Stomach (tissue), 8 donors: ENCODE measurements at regions not wholly inside any gene's neighbourhood (a gene's known extent, or its start where the extent isn't known, plus 50 kb on each side); places are given as distances from the start of the nearest gene placed in this dataset.

Source experiments
- DNase-seq, 2 donors: peaks; one replicate each; pipeline versions ENCODE4 v3.0.0 to v3.0.0-alpha.2; 2013 to 2019
- H3K27ac ChIP-seq, 5 donors: fragments of 200-600 bp in 4 of 5; sonication (generic) in 4 of 5; one replicate each; pipeline ENCODE4 v1.5.1; 2013 to 2019; ENCODE audit warnings: mild to moderate bottlenecking in 1 of 5, moderate library complexity in 1 of 5
- H3K27me3 ChIP-seq, 3 donors: fragments of 200-600 bp; sonication (generic); one replicate each; pipeline ENCODE4 v1.5.1; 2017 to 2019; ENCODE audit warnings: mixed run types in 1 of 3
- H3K36me3 ChIP-seq, 4 donors: fragments of 200-600 bp; sonication (generic); 1 replicate in 3 of 4; 2 replicates in 1 of 4; pipeline ENCODE4 v1.5.1; 2016 to 2019
- H3K4me1 ChIP-seq, 4 donors: fragments of 200-600 bp; sonication (generic); one replicate each; pipeline ENCODE4 v1.5.1; 2016 to 2019
- H3K4me3 ChIP-seq, 4 donors: fragments of 200-600 bp; sonication (generic) in 3 of 4; one replicate each; pipeline ENCODE4 v1.5.1; 2016 to 2019; ENCODE audit warnings: mild to moderate bottlenecking in 1 of 4
- H3K9me3 ChIP-seq, 4 donors: fragments of 200-600 bp; sonication (generic); one replicate each; pipeline ENCODE4 v1.5.1; 2016 to 2019
- EP300 ChIP-seq: sonication (generic); formaldehyde crosslinking; IDR thresholded peaks from one replicate; pipeline ENCODE4 v1.6.1; 2017; ENCODE audit warnings: antibody characterized with exemption
- POLR2A ChIP-seq, 4 donors: fragments of 450-650 bp; IDR thresholded peaks; one replicate each; pipeline ENCODE4 v1.6.1; 2016; ENCODE audit warnings: antibody characterized with exemption in 4 of 4, control low read depth in 2 of 4, mild to moderate bottlenecking in 1 of 4, moderate library complexity in 1 of 4
- POLR2AphosphoS5 ChIP-seq, 3 donors: sonication (generic); formaldehyde crosslinking; IDR thresholded peaks; one replicate each; pipeline ENCODE4 v1.6.1; 2016; ENCODE audit warnings: antibody characterized with exemption in 3 of 3
- WGBS, 5 donors: extraction: QIAGEN DNeasy Blood & Tissue Kit in 3 of 5; methylation state at CpG; one replicate each; pipeline versions ENCODE4 v1.1.5 to v1.1.7; 2013 to 2018; 5-methylcytosine and 5-hydroxymethylcytosine counted together
- intact Hi-C: fragments of 100-400 bp; cut with DNase I; formaldehyde crosslinking; loops from one replicate; pipeline ENCODE4 v1.15.1; 2023; ENCODE audit warnings: low total_unique reads
- TF ChIP-seq, protein P1 (sequence below), 7 experiments: fragments of 450-650 bp in 4 of 7; fragments of 200-600 bp in 3 of 7; sonication (generic) in 3 of 7; IDR thresholded peaks; one replicate each; pipeline ENCODE4 v1.5.1; 2016 to 2019; ENCODE audit warnings: antibody characterized with exemption in 7 of 7, control low read depth in 2 of 7, mild to moderate bottlenecking in 1 of 7
- donor health status: healthy with polysubstance abuse.
- donor health status: Bipolar disorder and iron deficiency.
- donor health status: healthy.

GRCh38 chr2:226575928-226576327, 223.7 kb downstream of the IRS1 start:
- intact Hi-C loops = no loop called here

GRCh38 chr2:226573158-226573557, 226.5 kb downstream of the IRS1 start:
- intact Hi-C loops = no loop called here
- Histone ChIP-seq H3K4me3 (no peak overlapping the region), H3K36me3 (no peaks in the 10 kb centered on the region), H3K9me3 (no peaks in the 10 kb centered on the region), H3K27me3 (no peaks in the 10 kb centered on the region), H3K4me1 (no peaks in the 10 kb centered on the region), H3K27ac (no peak overlapping the region)
- no peak for DNase-seq
- TF ChIP-seq, protein P1, sequence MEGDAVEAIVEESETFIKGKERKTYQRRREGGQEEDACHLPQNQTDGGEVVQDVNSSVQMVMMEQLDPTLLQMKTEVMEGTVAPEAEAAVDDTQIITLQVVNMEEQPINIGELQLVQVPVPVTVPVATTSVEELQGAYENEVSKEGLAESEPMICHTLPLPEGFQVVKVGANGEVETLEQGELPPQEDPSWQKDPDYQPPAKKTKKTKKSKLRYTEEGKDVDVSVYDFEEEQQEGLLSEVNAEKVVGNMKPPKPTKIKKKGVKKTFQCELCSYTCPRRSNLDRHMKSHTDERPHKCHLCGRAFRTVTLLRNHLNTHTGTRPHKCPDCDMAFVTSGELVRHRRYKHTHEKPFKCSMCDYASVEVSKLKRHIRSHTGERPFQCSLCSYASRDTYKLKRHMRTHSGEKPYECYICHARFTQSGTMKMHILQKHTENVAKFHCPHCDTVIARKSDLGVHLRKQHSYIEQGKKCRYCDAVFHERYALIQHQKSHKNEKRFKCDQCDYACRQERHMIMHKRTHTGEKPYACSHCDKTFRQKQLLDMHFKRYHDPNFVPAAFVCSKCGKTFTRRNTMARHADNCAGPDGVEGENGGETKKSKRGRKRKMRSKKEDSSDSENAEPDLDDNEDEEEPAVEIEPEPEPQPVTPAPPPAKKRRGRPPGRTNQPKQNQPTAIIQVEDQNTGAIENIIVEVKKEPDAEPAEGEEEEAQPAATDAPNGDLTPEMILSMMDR (IDR thresholded peaks at IDR 0.05) = no peak
- no peak for TF ChIP-seq POLR2AphosphoS5 (IDR thresholded peaks at IDR 0.05)
- no peak for TF ChIP-seq POLR2A (IDR thresholded peaks at IDR 0.05)
- TF ChIP-seq EP300 = no peak

More at GRCh38 chr2:226575928-226576327, 223.7 kb downstream of the IRS1 start:
- no peaks in the 10 kb centered on the region for H3K9me3 ChIP-seq
- no peak overlapping the region for H3K4me3 ChIP-seq
- no peaks in the 10 kb centered on the region for H3K27me3 ChIP-seq
- H3K4me1 ChIP-seq = peaks cover 0 to under 1% (median 0%) of the 10 kb centered on the region in 4 donors
- no peak overlapping the region for H3K27ac ChIP-seq
- H3K36me3 ChIP-seq = no peaks in the 10 kb centered on the region
- TF ChIP-seq, protein P1 (IDR thresholded peaks at IDR 0.05) = no peak
- TF ChIP-seq EP300 = no peak
- no peak for TF ChIP-seq POLR2A (IDR thresholded peaks at IDR 0.05)
- TF ChIP-seq POLR2AphosphoS5 (IDR thresholded peaks at IDR 0.05) = no peak
- WGBS, 5 donors = 50 to 69% (median 59%) methylated on average over 4 of the region's 4 CpGs
- no peak for DNase-seq

- H3K27me3 ChIP-seq = no peaks in the 10 kb centered on the region
- intact Hi-C loops = no loop called here
- 68 to 79% (median 70%) methylated on average over 5 of the region's 5 CpGs for WGBS, 5 donors
- H3K27ac ChIP-seq = no peak overlapping the region
- H3K4me3 ChIP-seq = no peak overlapping the region
- DNase-seq = peak; percentile 26 to 29
- no peaks in the 10 kb centered on the region for H3K4me1 ChIP-seq
- H3K9me3 ChIP-seq = no peaks in the 10 kb centered on the region
- no peaks in the 10 kb centered on the region for H3K36me3 ChIP-seq
- TF ChIP-seq EP300 (no peak), POLR2AphosphoS5 (IDR thresholded peaks at IDR 0.05) (no peak), POLR2A (IDR thresholded peaks at IDR 0.05) (no peak)
- TF ChIP-seq, protein P1 (IDR thresholded peaks at IDR 0.05) = no peak
These were observed 235.0 kb downstream of the IRS1 start for GRCh38 chr2:226564667-226565066.

DNA sequence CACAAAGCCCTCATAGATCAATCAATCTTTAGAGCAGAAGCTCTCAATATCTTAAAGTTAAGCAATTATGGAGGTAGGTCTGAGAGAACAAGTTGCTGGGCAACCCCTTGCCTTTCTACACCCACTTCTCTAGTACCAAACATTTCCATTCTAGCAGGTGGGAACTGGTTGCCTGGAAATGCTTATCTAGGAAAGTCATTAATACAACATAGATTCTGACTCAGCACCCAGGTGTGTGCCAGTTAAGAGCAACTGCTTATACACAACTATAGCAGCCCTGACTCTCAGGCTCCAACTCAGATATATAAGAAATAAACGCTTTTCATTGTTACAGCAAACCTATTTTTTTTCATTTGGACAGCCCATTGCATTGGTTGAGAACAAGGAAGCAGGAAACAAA, 237.7 kb downstream of the IRS1 start:
- 28 to 68% (median 39%) methylated on average over 1 of the region's 1 CpG for WGBS, 5 donors

More for the DNA sequence above, 237.7 kb downstream of the IRS1 start:
- TF ChIP-seq, protein P1 (IDR thresholded peaks at IDR 0.05) = no peak
- TF ChIP-seq POLR2AphosphoS5 (IDR thresholded peaks at IDR 0.05) = peak in 2 of 3 donors; percentile 13 to 42
- no peak for TF ChIP-seq POLR2A (IDR thresholded peaks at IDR 0.05)
- TF ChIP-seq EP300 = no peak
- Histone ChIP-seq H3K36me3 (no peaks in the 10 kb centered on the region), H3K27me3 (no peaks in the 10 kb centered on the region), H3K27ac (peak overlapping the region in 1 of 5 donors; percentile 61), H3K4me1 (no peaks in the 10 kb centered on the region), H3K4me3 (no peak overlapping the region), H3K9me3 (no peaks in the 10 kb centered on the region)
- DNase-seq = peak; percentile 61 to 83
- intact Hi-C loops = no loop called here
